WTC11 (cell line): ENCODE measurements at regions not wholly inside any gene's neighbourhood (a gene's known extent, or its start where the extent isn't known, plus 50 kb on each side); places are given as distances from the start of the nearest gene placed in this dataset.

Experiments
- ATAC-seq: fragments of 200-7000 bp; cut with Tn5 transposase; 2 replicates; pipeline ENCODE4 v1.10.0; 2021; ENCODE audit warnings: mild to moderate bottlenecking, moderate library complexity
- CTCF ChIA-PET: fragments of 300-600 bp; sonication (Branson Sonifier 250); formaldehyde crosslinking; loops from one replicate; lab custom pipeline; 2021; ENCODE audit warnings: antibody characterized with exemption; lab: Charles Lee
- POLR2A ChIA-PET: fragments of 350-600 bp; sonication (Branson Sonifier 250); formaldehyde crosslinking; loops from one replicate; lab custom pipeline; 2021; ENCODE audit warnings: antibody characterized with exemption; lab: Charles Lee
- DNase-seq: peaks from one replicate; pipeline ENCODE4 v3.0.0; 2021; ENCODE audit warnings: low spot score
- H3K27ac Mint-ChIP-seq: 2 replicates; pipeline ENCODE4 v1.8.0; 2021; ENCODE audit warnings: mixed read lengths
- H3K27me3 Mint-ChIP-seq: 2 replicates; pipeline ENCODE4 v1.8.0; 2021; ENCODE audit warnings: low read depth, mild to moderate bottlenecking, moderate library complexity, mixed read lengths
- H3K36me3 Mint-ChIP-seq: 2 replicates; pipeline ENCODE4 v1.8.0; 2021; ENCODE audit warnings: mixed read lengths
- H3K4me1 Mint-ChIP-seq: 2 replicates; pipeline ENCODE4 v1.8.0; 2022; ENCODE audit warnings: mixed read lengths
- H3K4me3 Mint-ChIP-seq: 2 replicates; pipeline ENCODE4 v1.8.0; 2021; ENCODE audit warnings: mild to moderate bottlenecking, moderate library complexity, mixed read lengths
- H3K9me3 Mint-ChIP-seq: 2 replicates; pipeline ENCODE4 v1.8.0; 2021; ENCODE audit warnings: mixed read lengths
- AFF4 ChIP-seq: sonication (generic); formaldehyde crosslinking; IDR thresholded peaks from 2 replicates; pipeline ENCODE4 v1.8.1; 2023; ENCODE audit warnings: mild to moderate bottlenecking, missing genetic modification reagents, borderline replicate concordance
- CREM ChIP-seq: sonication (generic); formaldehyde crosslinking; IDR thresholded peaks from 2 replicates; pipeline ENCODE4 v1.8.1; 2022; ENCODE audit warnings: mild to moderate bottlenecking, missing genetic modification reagents, moderate library complexity
- CTCF ChIP-seq: fragments of 200-600 bp; IDR thresholded peaks from 2 replicates; pipeline ENCODE4 v1.8.0; 2022; ENCODE audit warnings: antibody characterized with exemption
- E2F5 ChIP-seq: sonication (generic); formaldehyde crosslinking; IDR thresholded peaks from 2 replicates; pipeline ENCODE4 v1.8.1; 2022; ENCODE audit warnings: mild to moderate bottlenecking, moderate library complexity, missing genetic modification reagents
- EMX1 ChIP-seq: fragments of 250-450 bp; sonication (Bioruptor Pico); IDR thresholded peaks from 2 replicates; pipeline ENCODE4 v1.8.0; 2021; ENCODE audit warnings: mild to moderate bottlenecking
- ESRRA ChIP-seq: sonication (generic); formaldehyde crosslinking; IDR thresholded peaks from 2 replicates; pipeline ENCODE4 v1.8.1; 2022; ENCODE audit warnings: mild to moderate bottlenecking, missing genetic modification reagents, borderline replicate concordance
- FOXP1 ChIP-seq: sonication (generic); formaldehyde crosslinking; IDR thresholded peaks from 2 replicates; pipeline ENCODE4 v1.8.0; 2022; ENCODE audit warnings: missing genetic modification reagents, mild to moderate bottlenecking, moderate library complexity, borderline replicate concordance
- GRHL2 ChIP-seq: fragments of 250-450 bp; sonication (Bioruptor Pico); IDR thresholded peaks from 2 replicates; pipeline ENCODE4 v1.8.0; 2022; ENCODE audit warnings: mild to moderate bottlenecking, moderate library complexity; ENCODE audit not compliant: insufficient replicate concordance, severe bottlenecking
- IRF2 ChIP-seq: sonication (generic); formaldehyde crosslinking; IDR thresholded peaks from 2 replicates; pipeline ENCODE4 v1.8.0; 2022; ENCODE audit warnings: low read depth, missing genetic modification reagents, borderline replicate concordance
- JAZF1 ChIP-seq: fragments of 250-450 bp; sonication (Bioruptor Pico); IDR thresholded peaks from 2 replicates; pipeline ENCODE4 v1.9.0; 2021; ENCODE audit warnings: moderate library complexity, mild to moderate bottlenecking, inconsistent platforms
- MLX ChIP-seq: sonication (generic); formaldehyde crosslinking; IDR thresholded peaks from 2 replicates; pipeline ENCODE4 v1.8.1; 2023; ENCODE audit warnings: mild to moderate bottlenecking, missing genetic modification reagents, moderate library complexity
- NFATC4 ChIP-seq: fragments of 250-450 bp; sonication (Bioruptor Pico); IDR thresholded peaks from 2 replicates; pipeline ENCODE4 v1.9.0; 2021; ENCODE audit warnings: mild to moderate bottlenecking
- NFE2L1 ChIP-seq: sonication (generic); formaldehyde crosslinking; IDR thresholded peaks from 2 replicates; pipeline ENCODE4 v1.8.1; 2023; ENCODE audit warnings: missing genetic modification reagents
- OVOL2 ChIP-seq: fragments of 250-450 bp; sonication (Bioruptor Pico); IDR thresholded peaks from 2 replicates; pipeline ENCODE4 v1.9.0; 2021; ENCODE audit warnings: mild to moderate bottlenecking, borderline replicate concordance
- PRDM15 ChIP-seq: sonication (generic); formaldehyde crosslinking; IDR thresholded peaks from 2 replicates; pipeline ENCODE4 v1.8.0; 2022; ENCODE audit warnings: missing genetic modification reagents
- PRRX2 ChIP-seq: fragments of 250-450 bp; sonication (Bioruptor Pico); IDR thresholded peaks from 2 replicates; pipeline ENCODE4 v1.8.0; 2021; ENCODE audit warnings: mild to moderate bottlenecking
- SMAD3 ChIP-seq: sonication (generic); formaldehyde crosslinking; IDR thresholded peaks from 2 replicates; pipeline ENCODE4 v1.8.0; 2022; ENCODE audit warnings: missing genetic modification reagents, mild to moderate bottlenecking, borderline replicate concordance
- SOX15 ChIP-seq: fragments of 250-450 bp; sonication (Bioruptor Pico); IDR thresholded peaks from 2 replicates; pipeline ENCODE4 v1.9.0; 2021; ENCODE audit warnings: mild to moderate bottlenecking
- SP1 ChIP-seq: sonication (generic); formaldehyde crosslinking; conservative IDR thresholded peaks from 2 replicates; pipeline ENCODE4 v1.8.1; 2022; ENCODE audit warnings: missing genetic modification reagents
- ZBTB21 ChIP-seq: sonication (generic); formaldehyde crosslinking; IDR thresholded peaks from 2 replicates; pipeline ENCODE4 v1.8.1; 2023; ENCODE audit warnings: mild to moderate bottlenecking, missing genetic modification reagents, borderline replicate concordance
- ZNF263 ChIP-seq: sonication (generic); formaldehyde crosslinking; IDR thresholded peaks from 2 replicates; pipeline ENCODE4 v1.8.1; 2022; ENCODE audit warnings: low read depth, mild to moderate bottlenecking, moderate library complexity, missing genetic modification reagents
- ZNF416 ChIP-seq: fragments of 250-450 bp; sonication (Bioruptor Pico); IDR thresholded peaks from 2 replicates; pipeline ENCODE4 v1.9.0; 2021; ENCODE audit warnings: mild to moderate bottlenecking, inconsistent platforms
- ZNF425 ChIP-seq: fragments of 250-450 bp; sonication (Bioruptor Pico); conservative IDR thresholded peaks from 2 replicates; pipeline ENCODE4 v1.9.0; 2021; ENCODE audit warnings: mild to moderate bottlenecking
- ZNF671 ChIP-seq: fragments of 250-450 bp; sonication (Bioruptor Pico); IDR thresholded peaks from 2 replicates; pipeline ENCODE4 v1.8.0; 2021; ENCODE audit warnings: mild to moderate bottlenecking

GRCh38 chr9:108562176-108562575 lies 293.6 kb downstream of the ACTL7B start:
- POLR2A ChIA-PET: no interaction called here
- Mint-ChIP-seq H3K27me3 (no peaks in the 10 kb centered on the region; the same call in 1 of the 2 replicates), H3K4me1 (peaks cover 4% of the 10 kb centered on the region), H3K4me3 (no peak overlapping the region), H3K9me3 (no peaks in the 10 kb centered on the region; the same call in 1 of the 2 replicates), H3K27ac (no peak overlapping the region)
- no peak for ATAC-seq
- TF ChIP-seq SMAD3 (CRISPR knock-in tag) (no peak), JAZF1 (CRISPR knock-in tag) (no peak), ZNF416 (CRISPR knock-in tag) (no peak), E2F5 (no peak), NFATC4 (CRISPR knock-in tag) (no peak), NFE2L1 (CRISPR knock-in tag) (no peak), IRF2 (no peak), EMX1 (CRISPR knock-in tag) (no peak), SP1 (no peak), CTCF (no peak), MLX (no peak), ZNF263 (no peak), ZBTB21 (no peak), AFF4 (no peak), FOXP1 (CRISPR knock-in tag) (no peak), PRRX2 (CRISPR knock-in tag) (no peak)
- TF ChIP-seq, all 79 proteins: peak for 0
- DNase-seq: no peak
- no peaks in the 10 kb centered on the region for H3K36me3 Mint-ChIP-seq
- CTCF ChIA-PET: no interaction called here

- ChIA-PET CTCF (interaction anchor here (0.7 kb wide), 1 partner anchor 1061 kb away, joined by 3 read pairs; no protein-coding TSS in a partner anchor), POLR2A (no interaction called here)
- no peak for ATAC-seq
- Mint-ChIP-seq H3K4me3 (no peak overlapping the region), H3K36me3 (no peaks in the 10 kb centered on the region), H3K9me3 (no peaks in the 10 kb centered on the region; the same call in 1 of the 2 replicates), H3K4me1 (peaks cover 4% of the 10 kb centered on the region), H3K27ac (no peak overlapping the region), H3K27me3 (no peaks in the 10 kb centered on the region; the same call in 1 of the 2 replicates)
- no peak for DNase-seq
- TF ChIP-seq ESRRA (no peak), MLX (no peak), GRHL2 (CRISPR knock-in tag) (no peak), CREM (CRISPR knock-in tag) (no peak), SOX15 (CRISPR knock-in tag) (no peak), OVOL2 (CRISPR knock-in tag) (no peak), FOXP1 (CRISPR knock-in tag) (no peak), PRDM15 (CRISPR knock-in tag) (no peak), ZNF425 (CRISPR knock-in tag) (no peak), ZNF671 (CRISPR knock-in tag) (no peak)
These were observed 296.4 kb downstream of the ACTL7B start for GRCh38 chr9:108559432-108559831.
